Heart left ventricle (tissue), 13 donors: ENCODE measurements at regions not wholly inside any gene's neighbourhood (a gene's known extent, or its start where the extent isn't known, plus 50 kb on each side); places are given as distances from the start of the nearest gene placed in this dataset.

Experiments used
- POLR2A ChIP-seq, 2 donors: fragments of 450-650 bp; IDR thresholded peaks; one replicate each; pipeline ENCODE4 v1.6.1; 2017; ENCODE audit warnings: antibody characterized with exemption in 2 of 2, mild to moderate bottlenecking in 2 of 2, moderate library complexity in 2 of 2
- TF ChIP-seq, protein P1 (sequence below), 12 donors: fragments of 200-600 bp; sonication (generic) in 4 of 12; IDR thresholded peaks; one replicate each; pipeline versions ENCODE4 v1.5.0 to v1.8.0; 2018 to 2022; ENCODE audit warnings: antibody characterized with exemption in 12 of 12, mild to moderate bottlenecking in 5 of 12
- donor health status: ischemic (EF 13 %, LVEDD 7.1; RV severe dilation, severe dysfunction).
- donor health status: DM: no; HTN: yes; CAD: no.
- donor health status: DM: no; HTN: no; CAD: no.
- donor health status: ischemic (EF 25% LVEDD 6.9; RV normal size, moderate dysfunction).
- donor health status: ischemic (EF 25% LVEDD 5.7; RV mildly dilated, moderate dysfunction).
- donor health status: ischemic (EF 35%, LVEDD 5.7; RV mildly dilated, moderate dysfunction).
- donor health status: nonischemic (EF 11% LVEDD 7.7; RV severe dilation, severe dysfunction).
- donor health status: DM: yes; HTN: yes; CAD: no.
- donor health status: PGD.
- donor health status: ischemic (EF 29% LVEDD 5.4; RV normal size, mild dysfunction).
- donor health status: nonischemic (EF 23%, LVEDD 6.1; RV moderate dilation, normal function).

DNA sequence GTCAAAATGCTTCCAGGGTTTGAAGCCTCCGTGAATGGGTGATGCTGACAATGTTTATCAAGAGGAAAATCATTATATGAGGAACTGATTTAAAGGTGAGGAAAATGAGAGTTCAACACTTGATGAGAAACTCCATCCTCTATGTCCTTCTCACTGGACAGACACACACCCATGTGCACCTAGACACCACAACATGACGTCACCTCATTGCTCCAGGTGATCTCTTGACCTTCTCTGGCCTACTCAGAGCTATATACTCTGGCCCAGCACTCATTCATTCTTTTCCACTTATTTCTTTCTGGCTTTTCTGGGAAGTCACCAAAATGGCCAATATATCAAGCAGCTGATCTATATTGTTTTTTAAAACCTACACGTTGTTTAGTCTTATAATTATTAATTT, 778.7 kb upstream of the PCDH20 start:
- TF ChIP-seq, protein P1, sequence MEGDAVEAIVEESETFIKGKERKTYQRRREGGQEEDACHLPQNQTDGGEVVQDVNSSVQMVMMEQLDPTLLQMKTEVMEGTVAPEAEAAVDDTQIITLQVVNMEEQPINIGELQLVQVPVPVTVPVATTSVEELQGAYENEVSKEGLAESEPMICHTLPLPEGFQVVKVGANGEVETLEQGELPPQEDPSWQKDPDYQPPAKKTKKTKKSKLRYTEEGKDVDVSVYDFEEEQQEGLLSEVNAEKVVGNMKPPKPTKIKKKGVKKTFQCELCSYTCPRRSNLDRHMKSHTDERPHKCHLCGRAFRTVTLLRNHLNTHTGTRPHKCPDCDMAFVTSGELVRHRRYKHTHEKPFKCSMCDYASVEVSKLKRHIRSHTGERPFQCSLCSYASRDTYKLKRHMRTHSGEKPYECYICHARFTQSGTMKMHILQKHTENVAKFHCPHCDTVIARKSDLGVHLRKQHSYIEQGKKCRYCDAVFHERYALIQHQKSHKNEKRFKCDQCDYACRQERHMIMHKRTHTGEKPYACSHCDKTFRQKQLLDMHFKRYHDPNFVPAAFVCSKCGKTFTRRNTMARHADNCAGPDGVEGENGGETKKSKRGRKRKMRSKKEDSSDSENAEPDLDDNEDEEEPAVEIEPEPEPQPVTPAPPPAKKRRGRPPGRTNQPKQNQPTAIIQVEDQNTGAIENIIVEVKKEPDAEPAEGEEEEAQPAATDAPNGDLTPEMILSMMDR (IDR thresholded peaks at IDR 0.05) = no peak
- no peak for TF ChIP-seq POLR2A (IDR thresholded peaks at IDR 0.05)
